ENCODE measurements at regions not wholly inside any gene's neighbourhood (a gene's known extent, or its start where the extent isn't known, plus 50 kb on each side); places are given as distances from the start of the nearest gene placed in this dataset.

DNA sequence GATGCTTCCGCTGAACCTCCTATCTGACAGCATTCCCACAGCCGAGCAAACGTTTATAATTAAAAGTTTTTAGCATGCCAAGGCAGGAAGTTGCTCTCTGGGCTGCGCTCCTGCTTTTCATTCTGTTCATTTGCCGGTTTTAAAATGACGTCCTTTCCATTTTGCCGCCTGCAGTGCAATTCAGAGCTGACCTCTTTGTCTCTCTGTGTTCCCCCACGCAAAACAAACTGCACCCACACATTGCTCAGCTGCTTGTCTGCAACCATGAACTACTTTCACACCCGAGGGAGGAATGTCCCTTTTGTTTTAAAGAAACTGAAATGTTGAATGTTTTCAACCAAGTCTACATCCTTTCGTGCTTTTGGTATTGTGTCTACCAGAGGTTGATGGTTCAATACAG lies 416.5 kb downstream of the EFNB2 start:
- no peak for DNase-seq

- DNase-seq, result no peak
These were observed 417.4 kb downstream of the EFNB2 start for GRCh38 chr13:106118050-106118449.

DNA sequence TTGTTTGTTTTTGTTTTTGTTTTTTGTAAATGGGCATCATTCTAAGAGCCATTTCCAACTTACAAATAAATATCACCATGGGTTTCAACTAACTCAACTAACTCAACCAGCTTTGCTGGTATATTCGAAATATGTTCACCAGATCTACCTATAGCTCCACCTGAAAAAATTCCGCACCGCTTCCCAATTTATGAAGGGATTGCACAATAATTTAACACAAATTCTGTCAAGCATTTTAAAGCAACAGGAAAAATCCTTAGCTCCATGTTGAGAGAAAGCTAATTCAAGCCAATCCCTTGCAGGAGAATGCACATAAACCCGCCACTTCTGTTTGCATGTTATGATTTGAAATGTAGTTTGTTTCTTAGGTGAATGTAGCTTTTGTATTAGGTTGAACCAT lies 417.8 kb downstream of the EFNB2 start:
- no peak for DNase-seq

GRCh38 chr13:106117035-106117434 lies 418.4 kb downstream of the EFNB2 start:
- no peak for DNase-seq

GRCh38 chr13:106115081-106115480 lies 420.4 kb downstream of the EFNB2 start:
- no peak for DNase-seq

GRCh38 chr13:106113796-106114195 lies 421.7 kb downstream of the EFNB2 start:
- no peak for DNase-seq

GRCh38 chr13:106112191-106112590 lies 423.3 kb downstream of the EFNB2 start:
- no peak for DNase-seq

DNA sequence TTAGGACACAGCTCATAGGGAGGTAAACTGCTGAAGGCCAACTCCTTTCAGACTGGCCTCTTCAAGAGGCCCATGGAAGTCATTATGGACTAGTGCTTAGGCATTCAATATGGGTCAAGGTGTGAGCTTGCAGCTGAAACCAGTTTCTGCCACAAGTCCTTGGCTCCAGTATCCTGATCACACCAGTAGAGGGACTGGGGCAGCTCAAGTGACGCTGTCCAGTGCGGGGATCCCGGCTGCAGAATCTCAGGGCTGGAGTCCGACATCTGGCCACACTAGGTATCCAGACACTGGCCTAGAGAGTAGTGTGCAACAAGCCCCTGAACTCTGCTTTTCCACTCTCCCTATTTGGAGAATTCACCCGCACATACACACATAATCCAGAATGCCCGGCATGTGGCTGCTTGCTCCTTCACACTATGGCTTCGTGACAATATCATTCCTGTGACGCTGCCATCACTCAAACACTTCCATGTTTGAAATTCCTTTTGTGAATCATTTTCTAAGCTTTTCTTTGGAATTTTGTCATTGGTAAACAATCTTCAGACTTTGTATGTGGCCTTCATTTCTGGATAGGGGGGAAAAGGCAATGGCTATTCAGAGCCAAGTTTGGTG lies 425.1 kb downstream of the EFNB2 start:
- DNase-seq, result no peak

- no peak for DNase-seq
These were observed 426.1 kb downstream of the EFNB2 start for GRCh38 chr13:106109391-106109791.

GRCh38 chr13:106108346-106108745 lies 427.1 kb downstream of the EFNB2 start:
- DNase-seq, result no peak

GRCh38 chr13:106107061-106107460 lies 428.4 kb downstream of the EFNB2 start:
- DNase-seq, result no peak

DNA sequence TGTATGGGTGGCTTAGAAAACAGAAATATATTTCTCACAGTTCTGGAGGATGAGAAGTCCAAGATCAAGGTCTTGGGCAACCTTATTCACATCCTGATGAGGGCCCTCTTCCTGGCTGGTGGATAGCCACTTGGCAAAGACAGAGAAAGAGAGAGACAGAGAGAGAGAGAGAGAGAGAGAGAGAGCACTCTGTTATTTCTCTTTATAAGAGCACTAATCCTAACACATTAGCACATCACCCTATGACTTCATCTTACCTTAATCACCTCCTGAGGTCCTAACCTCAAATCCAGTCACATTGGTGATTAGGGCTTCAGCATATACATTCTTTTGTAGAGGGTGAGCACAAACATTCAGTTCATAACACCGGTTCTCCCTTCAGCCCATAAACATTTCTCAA lies 430.3 kb downstream of the EFNB2 start:
- DNase-seq, result no peak

- no peak for DNase-seq
These were observed 431.1 kb downstream of the EFNB2 start for GRCh38 chr13:106104281-106104901.

DNA sequence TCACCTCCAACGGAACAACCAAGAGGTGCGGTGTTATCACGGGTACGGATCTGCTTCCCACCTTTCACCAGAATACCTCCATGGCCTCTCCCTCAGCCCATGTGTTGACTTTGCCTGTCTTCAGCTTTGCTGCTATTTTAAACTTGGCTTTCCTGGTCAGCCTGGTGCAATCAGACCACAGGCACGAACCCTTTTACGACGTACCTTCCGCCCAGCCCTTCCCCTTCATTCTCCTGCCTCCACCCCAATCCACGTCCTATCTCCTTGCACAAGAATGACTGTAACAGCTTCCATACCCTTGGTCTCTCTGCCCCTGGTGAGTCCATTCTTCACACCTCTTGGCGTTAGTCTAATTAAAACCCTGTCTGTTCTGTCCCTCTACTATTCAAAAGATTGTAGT lies 431.7 kb downstream of the EFNB2 start:
- no peak for DNase-seq

DNA sequence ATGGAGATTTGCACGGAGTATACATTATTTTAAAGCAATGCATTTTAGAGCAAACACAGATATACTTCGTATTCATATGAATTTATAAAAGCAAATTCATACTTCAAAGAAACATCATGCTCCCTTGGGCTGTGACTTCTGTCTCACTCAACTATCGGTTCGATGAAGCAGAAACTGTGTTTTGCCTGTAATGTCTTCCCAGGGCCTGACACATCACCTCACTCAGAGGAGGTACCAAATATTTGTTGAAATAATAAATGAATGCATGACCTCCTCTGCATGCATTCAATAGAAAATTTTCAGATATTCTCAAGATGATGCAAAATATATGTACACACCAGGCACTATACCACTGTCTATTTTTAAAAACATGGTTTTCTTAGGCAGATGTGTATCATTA lies 432.7 kb downstream of the EFNB2 start:
- no peak for DNase-seq

GRCh38 chr13:106101201-106101600 lies 434.3 kb downstream of the EFNB2 start:
- no peak for DNase-seq

GRCh38 chr13:106100171-106100919 lies 435.1 kb downstream of the EFNB2 start:
- DNase-seq, result no peak

DNA sequence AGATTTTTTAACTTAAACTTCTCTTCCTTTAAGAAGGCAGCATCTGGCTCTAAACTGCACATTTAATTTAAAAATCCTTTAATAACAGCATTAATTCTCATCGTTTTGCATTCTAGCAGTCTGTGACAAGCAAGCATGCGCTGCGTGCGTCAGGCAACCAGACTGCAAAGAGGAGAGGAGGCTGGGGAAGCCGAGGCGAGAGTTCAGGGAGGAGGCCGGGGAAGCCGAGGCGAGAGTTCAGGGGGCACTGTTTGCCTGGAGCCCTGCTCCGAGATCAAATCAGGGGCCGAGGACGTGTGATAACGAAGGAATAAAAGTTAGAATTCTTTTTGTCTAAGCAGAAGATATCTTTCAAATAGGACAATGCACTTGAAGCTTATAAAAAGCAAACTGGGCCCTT lies 435.7 kb downstream of the EFNB2 start:
- DNase-seq, result no peak

DNA sequence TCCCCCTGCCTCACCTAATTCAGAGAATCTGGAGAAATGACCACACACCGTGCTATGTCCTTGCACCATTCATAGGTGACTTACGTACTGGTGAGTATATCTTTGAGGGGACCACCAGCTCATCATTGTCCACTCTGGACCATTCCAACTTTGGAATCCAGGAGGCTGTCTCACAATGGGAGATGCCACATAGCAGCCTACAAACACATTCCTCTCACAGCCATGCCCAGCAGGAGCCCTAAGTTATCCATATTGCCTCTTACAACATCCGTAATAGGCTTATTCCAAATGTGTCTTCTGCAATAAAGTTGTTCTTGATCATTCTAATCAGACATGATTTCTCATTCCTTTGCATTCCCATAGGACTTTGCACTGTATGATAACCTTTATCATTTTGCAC lies 436.7 kb downstream of the EFNB2 start:
- DNase-seq, result no peak

- DNase-seq, result no peak
These were observed 438.8 kb downstream of the EFNB2 start for GRCh38 chr13:106096661-106097092.

DNA sequence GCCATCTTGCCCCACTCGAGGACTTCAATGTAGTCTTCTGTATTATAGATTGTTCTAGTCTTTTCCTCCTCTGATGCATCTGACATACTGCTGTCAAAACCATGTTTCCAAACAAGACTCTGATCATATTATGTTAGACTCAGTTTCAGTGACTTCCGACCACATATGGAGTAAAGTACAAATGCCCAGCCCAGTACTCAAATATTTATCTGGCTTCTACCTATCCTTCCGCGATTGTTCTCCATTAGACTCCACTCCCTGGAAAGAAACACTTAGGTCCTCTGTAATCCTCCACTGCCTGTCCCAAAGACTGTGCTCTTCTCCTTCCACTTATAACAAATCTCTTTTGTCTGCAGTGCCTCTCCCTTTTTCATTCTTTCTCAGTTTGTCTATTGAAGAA lies 439.5 kb downstream of the EFNB2 start:
- no peak for DNase-seq

DNA sequence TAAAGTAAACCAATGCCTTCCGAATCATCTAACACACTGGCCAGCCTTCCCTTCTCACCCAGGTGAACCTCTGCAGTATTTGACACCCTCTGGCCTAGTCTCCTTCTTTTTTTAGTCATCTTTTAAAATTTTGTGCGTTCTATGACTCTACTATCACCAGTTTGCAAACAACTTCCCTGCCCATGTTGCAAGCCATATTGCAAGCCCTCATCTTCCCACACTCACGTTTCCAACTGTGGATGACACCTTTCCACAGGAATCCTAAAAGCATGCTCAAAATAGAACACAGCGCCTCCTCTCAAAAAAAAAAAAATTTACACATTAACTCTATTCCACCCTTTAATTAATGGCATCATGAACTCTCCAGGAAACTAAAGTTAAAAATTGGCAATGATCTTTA lies 440.1 kb downstream of the EFNB2 start:
- no peak for DNase-seq

- no peak for DNase-seq
These were observed 445.5 kb downstream of the EFNB2 start for GRCh38 chr13:106090001-106090400.

- DNase-seq, result no peak
These were observed 446.0 kb downstream of the EFNB2 start for GRCh38 chr13:106089261-106089980.
